ENCODE measurements at regions not wholly inside any gene's neighbourhood (a gene's known extent, or its start where the extent isn't known, plus 50 kb on each side); places are given as distances from the start of the nearest gene placed in this dataset.

DNA sequence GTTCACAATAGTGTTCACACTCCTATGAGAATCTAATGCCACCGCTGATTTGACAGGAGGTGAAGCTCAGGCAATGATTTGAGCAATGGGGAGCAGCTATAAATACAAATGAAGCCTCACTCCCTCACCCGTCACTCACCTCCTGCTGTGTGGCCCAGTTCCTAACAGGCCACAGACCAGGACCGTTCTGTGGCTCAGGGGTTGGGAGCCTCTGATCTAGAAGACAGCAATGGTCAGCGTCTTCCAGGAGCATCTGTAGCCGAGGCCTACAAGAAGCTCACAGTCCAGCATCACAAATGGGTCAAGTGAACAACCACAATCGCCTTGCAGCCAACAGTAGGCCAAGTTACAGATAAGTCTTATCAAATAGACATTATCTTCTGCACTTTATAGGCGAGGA, 110.0 kb upstream of the SLC66A3 start:
- ATAC-seq (ENCODE audit: low read depth in 2 of 2), result no peak
- DNase-seq, result no peak
- H3K9me3 Mint-ChIP-seq, result peaks cover 0 to 9% (median 2%) of the 10 kb centered on the region in 7 donors
- no peak overlapping the region for H3K27ac Mint-ChIP-seq
- H3K27me3 Mint-ChIP-seq, result peaks cover 27 to 45% (median 39%) of the 10 kb centered on the region in 3 donors
- H3K4me3 Mint-ChIP-seq, result no peak overlapping the region
- no peaks in the 10 kb centered on the region for H3K36me3 Mint-ChIP-seq
- no peaks in the 10 kb centered on the region for H3K4me1 Mint-ChIP-seq

DNA sequence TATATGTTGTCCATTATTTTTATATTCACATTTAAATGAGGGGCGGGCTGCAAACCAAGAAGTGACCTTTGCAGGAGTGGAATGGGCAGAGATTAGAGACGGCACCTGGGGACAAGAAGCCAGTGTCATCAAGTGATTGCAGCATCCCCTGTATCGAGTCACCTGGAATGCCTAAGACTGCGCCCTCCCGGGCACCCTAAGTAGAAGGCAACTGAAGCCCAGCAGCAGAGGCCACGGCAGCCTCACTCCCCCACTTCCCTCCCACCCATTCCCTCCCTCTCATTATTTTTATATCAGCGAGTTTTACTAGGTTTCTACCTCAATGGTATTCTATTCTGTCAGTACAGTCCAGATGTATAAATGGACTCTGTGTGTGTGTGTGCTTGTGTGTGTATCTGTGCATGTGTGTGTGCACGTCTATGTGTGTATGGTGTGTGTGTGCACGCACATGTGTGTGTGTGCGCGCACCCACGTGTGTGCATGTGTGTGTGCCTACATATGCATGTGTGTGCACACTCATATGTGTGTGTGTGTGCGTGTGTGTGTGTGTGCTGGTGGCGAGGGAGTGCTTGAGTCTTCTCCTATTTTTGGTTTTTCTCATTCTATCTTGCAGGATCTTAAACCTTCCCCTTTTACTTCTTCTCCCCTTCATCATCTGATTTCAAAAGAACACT, 106.8 kb upstream of the SLC66A3 start:
- ATAC-seq (ENCODE audit: low read depth in 2 of 2) (no peak), DNase-seq (no peak)
- H3K36me3 Mint-ChIP-seq, result no peaks in the 10 kb centered on the region
- no peaks in the 10 kb centered on the region for H3K4me1 Mint-ChIP-seq
- H3K27me3 Mint-ChIP-seq, result peaks cover 16 to 40% (median 23%) of the 10 kb centered on the region in 3 donors
- no peaks in the 10 kb centered on the region for H3K9me3 Mint-ChIP-seq
- H3K27ac Mint-ChIP-seq, result no peak overlapping the region
- H3K4me3 Mint-ChIP-seq, result no peak overlapping the region

DNA sequence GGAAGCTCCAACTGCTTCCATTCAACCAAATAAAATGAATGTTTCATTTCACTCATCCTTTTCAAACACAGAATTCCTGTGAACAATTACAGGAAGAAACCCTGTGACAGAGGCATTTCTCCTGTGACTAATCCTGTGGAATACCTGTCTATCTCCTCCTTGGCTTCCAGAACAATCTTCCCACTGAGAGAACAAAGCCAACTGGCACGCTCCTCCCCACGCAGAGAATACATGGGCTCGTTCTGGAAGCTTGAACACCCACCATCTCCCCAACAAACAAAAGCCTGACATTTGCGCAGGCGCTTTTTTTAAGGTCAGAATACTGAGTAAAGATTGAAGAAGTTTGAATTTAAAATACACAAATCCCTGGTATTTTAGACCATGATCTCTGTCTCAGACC, 104.7 kb upstream of the SLC66A3 start:
- ATAC-seq (ENCODE audit: low read depth in 2 of 2) (no peak), DNase-seq (no peak)
- Mint-ChIP-seq H3K4me3 (no peak overlapping the region), H3K27ac (no peak overlapping the region), H3K27me3 (peaks cover 16 to 27% (median 20%) of the 10 kb centered on the region in 3 donors), H3K4me1 (no peaks in the 10 kb centered on the region), H3K9me3 (no peaks in the 10 kb centered on the region), H3K36me3 (no peaks in the 10 kb centered on the region)

DNA sequence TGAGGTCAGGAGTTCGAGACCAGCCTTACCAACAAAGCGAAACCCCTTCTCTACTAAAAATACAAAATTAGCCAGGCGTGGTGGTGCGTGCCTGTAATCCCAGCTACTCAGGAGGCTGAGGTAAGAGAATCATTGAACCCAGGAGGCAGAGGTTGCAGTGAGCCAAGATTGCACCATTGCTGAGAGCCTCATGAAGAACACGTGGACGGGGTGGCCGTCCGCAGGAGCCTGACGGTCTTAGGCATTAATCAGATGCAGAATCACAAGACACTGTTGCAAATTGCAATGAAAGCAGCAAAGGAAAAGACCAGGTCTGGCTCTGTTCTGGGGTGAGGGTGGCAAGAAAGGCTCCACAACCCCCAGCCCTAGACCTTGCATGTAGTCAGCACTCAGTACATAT, 104.0 kb upstream of the SLC66A3 start:
- Mint-ChIP-seq H3K4me3 (no peak overlapping the region), H3K9me3 (no peaks in the 10 kb centered on the region), H3K27me3 (peaks cover 16 to 27% (median 20%) of the 10 kb centered on the region in 3 donors), H3K27ac (no peak overlapping the region), H3K4me1 (no peaks in the 10 kb centered on the region), H3K36me3 (no peaks in the 10 kb centered on the region)
- ATAC-seq (ENCODE audit: low read depth in 2 of 2) (no peak), DNase-seq (no peak)

DNA sequence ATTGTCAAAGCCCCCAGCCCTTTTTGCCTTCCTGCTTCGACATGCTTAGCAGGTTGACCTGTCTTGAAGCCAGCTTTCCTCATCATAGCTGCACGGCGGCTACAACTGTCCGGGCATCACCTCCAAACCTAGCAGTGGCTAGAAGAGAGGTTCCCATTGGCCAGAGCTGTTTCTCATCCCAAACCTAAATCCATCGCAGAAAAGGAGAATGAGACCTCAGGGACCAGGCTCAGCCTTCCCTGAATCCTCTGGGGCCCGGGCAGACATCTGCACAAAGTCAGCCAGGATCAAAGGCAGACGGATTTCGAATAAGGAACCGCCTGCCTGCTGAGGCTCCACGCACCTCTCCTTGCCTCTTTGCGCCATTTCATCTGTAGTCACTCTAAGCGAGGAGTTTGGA, 101.7 kb upstream of the SLC66A3 start:
- DNase-seq, result no peak
- Mint-ChIP-seq H3K4me3 (no peak overlapping the region), H3K27me3 (peaks cover 16 to 30% (median 26%) of the 10 kb centered on the region in 3 donors), H3K27ac (no peak overlapping the region), H3K9me3 (peaks cover 0 to under 1% (median 0%) of the 10 kb centered on the region in 7 donors), H3K36me3 (no peaks in the 10 kb centered on the region), H3K4me1 (no peaks in the 10 kb centered on the region)
- ATAC-seq (ENCODE audit: low read depth in 2 of 2), result no peak

DNA sequence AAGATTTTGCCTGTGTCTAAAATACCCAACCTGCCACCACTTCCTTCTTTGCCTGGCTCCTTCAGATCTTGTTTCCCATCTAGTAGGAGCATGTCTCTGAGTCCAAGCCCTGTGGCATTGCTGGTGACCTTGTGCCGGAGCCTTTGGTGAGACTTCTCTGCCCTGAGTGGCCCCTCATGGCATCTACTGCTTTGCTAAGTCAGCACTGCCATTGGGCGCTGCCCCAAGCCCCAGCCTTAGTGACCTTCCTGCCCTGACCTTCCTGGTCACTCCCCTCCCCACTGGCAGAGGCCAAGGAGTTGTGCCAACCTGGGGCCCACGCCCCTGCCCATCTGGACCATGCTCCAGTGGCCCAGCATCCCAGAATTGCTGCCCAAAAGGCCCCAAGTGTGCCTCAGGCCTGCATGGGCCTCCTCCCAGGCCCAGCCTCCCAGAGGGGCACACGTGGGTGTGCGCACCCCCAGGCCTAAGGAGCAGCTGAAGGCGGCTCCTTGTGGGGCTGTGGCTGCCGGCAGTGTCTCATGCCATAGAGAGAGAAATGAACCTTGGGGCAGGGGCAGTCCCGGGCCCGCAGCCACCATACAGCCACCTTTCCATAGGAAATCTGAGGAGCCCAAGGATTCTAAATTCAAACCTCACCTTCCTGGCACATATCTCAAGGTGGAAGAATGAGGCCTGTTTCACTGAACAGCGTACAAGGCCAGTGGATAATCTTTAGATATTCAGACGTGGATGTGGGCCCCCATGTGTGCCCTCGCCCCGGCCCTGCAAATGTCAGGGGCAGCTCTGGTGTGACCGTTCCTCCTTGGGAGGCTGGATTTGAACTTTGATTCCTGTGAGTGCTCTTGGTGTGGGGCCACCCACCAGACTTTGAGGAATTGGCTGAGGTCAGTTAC, 100.2 kb upstream of the SLC66A3 start:
- ATAC-seq (ENCODE audit: low read depth in 2 of 2) (no peak), DNase-seq (no peak)
- H3K36me3 Mint-ChIP-seq, result no peaks in the 10 kb centered on the region
- peaks cover 9 to 23% (median 18%) of the 10 kb centered on the region in 3 donors for H3K27me3 Mint-ChIP-seq
- H3K4me1 Mint-ChIP-seq, result no peaks in the 10 kb centered on the region
- H3K4me3 Mint-ChIP-seq, result no peak overlapping the region
- peak overlapping the region in 1 of 6 donors; percentile 4 for H3K27ac Mint-ChIP-seq
- H3K9me3 Mint-ChIP-seq, result peaks cover 0 to 15% (median under 1%) of the 10 kb centered on the region in 7 donors

DNA sequence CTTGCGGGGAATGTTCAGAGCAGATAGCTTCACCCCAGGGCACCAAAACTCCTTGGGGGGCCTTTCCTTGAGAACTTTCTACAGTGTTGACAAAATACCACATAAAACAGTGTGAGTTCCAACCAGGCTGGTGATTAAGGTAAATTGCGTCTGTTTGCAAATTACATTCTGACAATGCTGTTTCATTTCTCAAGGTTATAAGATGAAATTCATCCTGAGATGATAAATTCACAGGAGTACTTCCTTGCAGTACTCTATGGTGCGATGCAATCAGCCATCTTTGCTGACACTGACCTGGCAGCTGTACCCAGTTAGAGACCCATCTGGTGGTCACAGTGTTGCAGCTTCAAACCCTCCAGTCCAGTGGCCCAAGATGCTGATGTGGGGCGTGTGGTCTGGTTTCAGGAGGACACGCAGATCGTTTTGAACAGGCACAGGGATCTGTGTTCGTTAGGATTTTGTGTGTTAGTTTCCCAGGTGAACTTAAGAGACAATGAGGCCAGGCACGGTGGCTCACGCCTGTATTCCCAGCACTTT, 99.5 kb upstream of the SLC66A3 start:
- no peak for ATAC-seq (ENCODE audit: low read depth in 2 of 2)
- Mint-ChIP-seq H3K9me3 (peaks cover 3 to 22% (median 7%) of the 10 kb centered on the region in 7 donors), H3K4me3 (peak overlapping the region in 1 of 8 donors; percentile 6), H3K4me1 (no peaks in the 10 kb centered on the region), H3K27ac (no peak overlapping the region), H3K36me3 (peaks cover 0 to 5% of the 10 kb centered on the region in 2 donors), H3K27me3 (peaks cover 9 to 23% (median 18%) of the 10 kb centered on the region in 3 donors)
- DNase-seq, result no peak

DNA sequence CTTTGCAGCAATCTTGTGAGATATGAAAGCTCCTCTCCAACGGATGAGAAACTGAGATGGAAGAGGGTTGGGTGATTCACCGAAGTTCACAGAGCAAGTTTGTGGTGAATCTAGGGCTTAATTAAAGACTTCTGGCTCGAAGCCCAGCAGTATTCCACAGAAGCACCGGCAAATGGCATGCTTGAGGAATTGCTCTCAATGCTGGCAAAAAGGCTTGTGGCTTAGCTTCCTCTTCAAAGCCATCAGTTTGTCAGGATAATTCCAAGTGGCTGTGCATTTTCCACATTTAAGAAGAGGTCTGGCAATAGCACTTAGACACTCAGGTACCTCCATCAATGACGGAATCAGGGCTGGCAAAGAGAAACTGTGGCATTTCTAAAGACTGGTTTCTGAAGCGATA, 98.7 kb upstream of the SLC66A3 start:
- Mint-ChIP-seq H3K36me3 (peaks cover 0 to 10% of the 10 kb centered on the region in 2 donors), H3K4me3 (no peak overlapping the region), H3K27ac (no peak overlapping the region), H3K9me3 (peaks cover 6 to 28% (median 12%) of the 10 kb centered on the region in 7 donors), H3K4me1 (no peaks in the 10 kb centered on the region), H3K27me3 (peaks cover 9 to 20% (median 13%) of the 10 kb centered on the region in 3 donors)
- ATAC-seq (ENCODE audit: low read depth in 2 of 2), result no peak
- DNase-seq, result no peak

DNA sequence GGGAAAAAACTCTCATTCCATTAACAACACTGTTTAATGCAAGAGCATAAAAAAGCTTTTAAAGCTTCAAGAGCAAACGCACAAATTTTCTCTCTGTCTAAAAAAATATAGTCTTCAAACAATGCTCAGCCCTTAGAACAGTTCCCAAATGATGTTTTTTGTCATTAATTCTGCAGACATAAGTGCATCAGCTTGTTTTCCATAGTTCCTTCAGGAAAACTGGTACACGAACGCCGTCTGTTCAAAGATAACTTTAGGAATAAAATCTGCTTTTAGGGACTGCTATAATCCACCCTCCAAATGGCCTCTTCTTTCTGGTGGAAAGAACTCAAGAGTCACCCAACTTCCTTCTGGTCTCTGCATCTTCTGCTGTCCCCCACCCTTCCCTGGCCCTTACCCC, 98.2 kb upstream of the SLC66A3 start:
- no peak for DNase-seq
- no peak for ATAC-seq (ENCODE audit: low read depth in 2 of 2)
- Mint-ChIP-seq H3K4me3 (no peak overlapping the region), H3K36me3 (peaks cover 0 to 10% of the 10 kb centered on the region in 2 donors), H3K4me1 (no peaks in the 10 kb centered on the region), H3K9me3 (peaks cover 6 to 32% (median 15%) of the 10 kb centered on the region in 7 donors), H3K27ac (no peak overlapping the region), H3K27me3 (peaks cover 9 to 16% (median 9%) of the 10 kb centered on the region in 3 donors)

DNA sequence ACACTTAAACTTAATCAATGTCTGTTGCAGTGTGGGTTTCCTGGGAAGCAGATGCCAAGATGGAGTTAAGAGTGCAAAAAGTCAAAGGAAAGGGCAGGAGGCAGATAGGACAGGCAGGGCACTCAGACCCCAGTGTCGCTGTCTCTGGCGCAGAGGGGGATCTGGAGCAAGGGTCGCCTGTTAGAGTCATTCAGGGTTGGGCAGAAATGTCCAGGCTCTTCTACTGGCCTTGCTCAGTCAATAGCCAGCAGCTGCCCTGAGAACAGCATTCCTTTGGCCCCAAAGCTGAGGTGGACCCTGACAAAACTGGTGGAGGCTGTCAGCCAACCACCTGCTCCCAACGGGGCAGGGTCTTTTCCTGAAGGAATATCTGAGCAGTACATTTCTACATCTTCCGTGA, 97.1 kb upstream of the SLC66A3 start:
- Mint-ChIP-seq H3K9me3 (peaks cover 8 to 42% (median 23%) of the 10 kb centered on the region in 7 donors), H3K36me3 (peaks cover under 1 to 12% of the 10 kb centered on the region in 2 donors), H3K27me3 (peaks cover 0 to 14% (median 11%) of the 10 kb centered on the region in 3 donors), H3K4me1 (no peaks in the 10 kb centered on the region), H3K4me3 (no peak overlapping the region), H3K27ac (no peak overlapping the region)
- no peak for ATAC-seq (ENCODE audit: low read depth in 2 of 2)
- no peak for DNase-seq

DNA sequence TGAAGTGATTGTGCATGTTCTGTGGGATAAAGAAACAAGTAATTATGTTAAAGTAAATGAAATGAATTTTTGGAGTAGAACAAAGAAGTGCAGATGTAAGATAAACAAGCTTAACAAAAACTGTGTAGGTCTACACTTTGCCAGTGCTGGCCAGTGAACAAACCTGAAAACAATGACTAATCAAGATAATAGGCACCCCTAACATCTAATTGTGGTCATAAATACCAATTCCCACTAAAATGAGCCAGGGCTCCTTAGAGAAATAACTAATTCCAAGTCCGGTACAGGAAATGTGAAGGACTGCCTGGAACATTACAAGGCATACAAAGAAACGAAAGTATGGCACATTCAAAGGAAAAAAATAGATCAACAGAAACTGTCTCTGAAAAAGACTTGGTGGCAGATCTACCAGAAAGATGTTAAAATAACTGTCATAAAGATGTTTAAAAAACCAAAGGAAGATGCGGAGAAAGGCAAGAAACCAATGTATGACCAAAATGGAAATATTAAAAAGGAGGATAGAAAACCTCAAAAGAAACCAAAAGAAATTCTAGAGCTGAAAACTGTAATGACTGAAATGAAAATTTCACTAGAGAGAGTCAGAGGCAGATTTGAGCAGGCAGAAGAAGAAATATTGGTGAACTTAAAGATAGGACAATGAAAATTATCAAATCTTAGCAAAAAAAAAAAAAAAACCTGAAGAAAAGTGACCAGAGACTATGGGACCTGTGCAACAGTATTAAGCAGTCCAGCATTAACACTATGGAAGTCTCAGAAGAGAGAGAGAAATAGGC, 94.7 kb upstream of the SLC66A3 start:
- peaks cover 4 to 16% of the 10 kb centered on the region in 2 donors for H3K36me3 Mint-ChIP-seq
- H3K9me3 Mint-ChIP-seq, result peaks cover 11 to 45% (median 28%) of the 10 kb centered on the region in 7 donors
- H3K27me3 Mint-ChIP-seq, result peaks cover 0 to 10% (median 10%) of the 10 kb centered on the region in 3 donors
- no peaks in the 10 kb centered on the region for H3K4me1 Mint-ChIP-seq
- H3K4me3 Mint-ChIP-seq, result no peak overlapping the region
- ATAC-seq (ENCODE audit: low read depth in 2 of 2), result no peak
- no peak overlapping the region for H3K27ac Mint-ChIP-seq
- DNase-seq, result no peak

DNA sequence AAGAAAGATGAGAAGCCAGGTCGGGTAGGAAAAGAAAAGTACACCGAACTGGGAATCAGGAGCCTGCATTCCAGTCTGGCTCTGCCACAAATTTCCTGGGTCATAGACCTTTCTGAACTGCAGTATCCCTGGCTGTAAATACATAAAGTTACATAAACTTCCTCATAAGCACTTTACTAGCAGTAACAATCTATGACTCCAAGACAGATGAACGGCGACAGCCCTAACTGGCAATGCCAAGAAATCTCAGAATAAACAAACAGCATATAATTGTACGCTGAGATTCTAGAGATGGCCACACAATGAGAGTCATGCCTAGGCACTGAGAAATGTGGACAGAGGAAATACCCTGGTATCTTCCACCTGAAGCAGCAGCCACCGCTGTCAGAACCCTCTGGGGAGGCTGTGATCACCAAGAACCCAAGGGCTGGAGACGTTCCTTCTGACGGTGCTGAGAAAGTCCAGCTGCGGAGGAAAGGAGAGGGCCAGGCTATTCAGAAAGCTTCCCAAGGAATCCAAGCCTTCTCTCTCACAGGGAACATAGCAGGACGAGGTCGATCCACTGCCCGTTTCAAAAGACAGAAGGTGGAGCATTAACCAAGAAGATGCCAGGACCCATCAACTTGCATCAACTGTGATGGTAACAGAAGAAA, 89.3 kb upstream of the SLC66A3 start:
- H3K4me1 Mint-ChIP-seq, result no peaks in the 10 kb centered on the region
- no peak overlapping the region for H3K4me3 Mint-ChIP-seq
- ATAC-seq (ENCODE audit: low read depth in 2 of 2) (no peak), DNase-seq (no peak)
- peaks cover 9 to 31% (median 24%) of the 10 kb centered on the region in 3 donors for H3K27me3 Mint-ChIP-seq
- H3K27ac Mint-ChIP-seq, result no peak overlapping the region
- peaks cover 5 to 26% (median 17%) of the 10 kb centered on the region in 7 donors for H3K9me3 Mint-ChIP-seq
- H3K36me3 Mint-ChIP-seq, result peaks cover 4 to 8% of the 10 kb centered on the region in 2 donors
